DND-41 (cell line): ENCODE measurements at regions not wholly inside any gene's neighbourhood (a gene's known extent, or its start where the extent isn't known, plus 50 kb on each side); places are given as distances from the start of the nearest gene placed in this dataset.

Experiments
- ATAC-seq: fragments of 200-7000 bp; cut with Tn5 transposase; 3 replicates; pipeline ENCODE4 v1.9.1; 2021; ENCODE audit warnings: low read depth; ENCODE audit not compliant: insufficient read depth
- DNase-seq: peaks from one replicate; pipeline ENCODE4 v3.0.0-alpha.2; 2020
- H2AFZ ChIP-seq: 2 replicates; pipeline ENCODE4 v1.6.0; 2012; ENCODE audit warnings: low read depth, low read length
- H3K27ac ChIP-seq: 2 replicates; pipeline ENCODE4 v1.5.1; 2012; ENCODE audit warnings: low read length, inconsistent platforms
- H3K27me3 ChIP-seq: fragments of 200-600 bp; sonication (generic); 2 replicates; pipeline ENCODE4 v1.6.0; 2012; ENCODE audit warnings: low read length, mild to moderate bottlenecking, inconsistent platforms; ENCODE audit not compliant: insufficient read depth, poor library complexity
- H3K36me3 ChIP-seq: 2 replicates; pipeline ENCODE4 v1.5.1; 2012; ENCODE audit warnings: low read length, inconsistent platforms; ENCODE audit not compliant: insufficient read depth
- H3K4me1 ChIP-seq: 2 replicates; pipeline ENCODE4 v1.5.1; 2012; ENCODE audit warnings: mild to moderate bottlenecking, low read length; ENCODE audit not compliant: insufficient read depth
- H3K4me2 ChIP-seq: 2 replicates; pipeline ENCODE4 v1.6.0; 2012; ENCODE audit warnings: mild to moderate bottlenecking, moderate library complexity, low read length, inconsistent platforms; ENCODE audit not compliant: insufficient read depth
- H3K4me3 ChIP-seq, 2 experiments: fragments of 200-600 bp in 1 of 2; shearing (Covaris generic) in 1 of 2; 2 replicates each; pipeline ENCODE4 v1.5.1; 2012 to 2016; ENCODE audit warnings: inconsistent platforms in 2 of 2, low read length in 2 of 2, mild to moderate bottlenecking in 2 of 2, low read depth in 1 of 2, moderate library complexity in 1 of 2
- H3K79me2 ChIP-seq: 2 replicates; pipeline ENCODE4 v1.6.0; 2012; ENCODE audit warnings: low read length, inconsistent platforms; ENCODE audit not compliant: insufficient read depth
- H3K9ac ChIP-seq: 2 replicates; pipeline ENCODE4 v1.6.0; 2012; ENCODE audit warnings: low read depth, mild to moderate bottlenecking, inconsistent platforms, low read length, moderate library complexity
- H3K9me3 ChIP-seq: 2 replicates; pipeline ENCODE4 v1.5.1; 2012; ENCODE audit warnings: low read length, moderate library complexity, mild to moderate bottlenecking, inconsistent platforms; ENCODE audit not compliant: insufficient read depth, severe bottlenecking
- H4K20me1 ChIP-seq: 2 replicates; pipeline ENCODE4 v1.6.0; 2012; ENCODE audit warnings: low read length; ENCODE audit not compliant: insufficient read depth
- EZH2 ChIP-seq: IDR thresholded peaks from 3 replicates; pipeline ENCODE4 v1.6.1; 2012; ENCODE audit warnings: borderline replicate concordance, low read depth, mild to moderate bottlenecking, moderate library complexity, low read length, inconsistent platforms; ENCODE audit not compliant: severe bottlenecking
- TF ChIP-seq, protein P1 (sequence below): IDR thresholded peaks from 2 replicates; pipeline ENCODE4 v1.5.1; 2012; ENCODE audit warnings: borderline replicate concordance, low read length, moderate library complexity, mild to moderate bottlenecking; ENCODE audit not compliant: poor library complexity, severe bottlenecking; ENCODE audit errors: extremely low read depth

DNA sequence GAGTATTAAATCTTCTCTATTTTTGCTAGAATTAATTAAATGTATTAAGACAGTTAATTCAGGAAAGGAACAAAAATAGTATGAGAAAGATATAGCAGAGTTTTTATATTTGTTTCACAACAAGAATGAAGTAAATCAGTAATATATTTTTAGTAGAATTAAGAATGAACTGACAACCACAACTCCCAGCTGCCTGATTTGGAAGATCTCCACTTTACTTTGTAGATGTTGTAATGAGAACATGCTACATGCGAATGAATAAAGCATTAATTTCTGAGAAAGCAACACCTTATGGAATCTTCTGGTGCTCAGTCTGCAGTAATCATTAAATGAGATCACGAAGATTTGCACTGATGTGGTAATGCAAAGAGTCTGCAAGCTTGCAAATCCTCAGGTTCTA is 695.6 kb upstream of the PCDH7 start:
- Histone ChIP-seq H3K9ac (no peak overlapping the region), H3K9me3 (no peaks in the 10 kb centered on the region)
- no peak for ATAC-seq

GRCh38 chr4:30028826-30029225 is 691.3 kb upstream of the PCDH7 start:
- TF ChIP-seq EZH2 = no peak
- TF ChIP-seq, protein P1, sequence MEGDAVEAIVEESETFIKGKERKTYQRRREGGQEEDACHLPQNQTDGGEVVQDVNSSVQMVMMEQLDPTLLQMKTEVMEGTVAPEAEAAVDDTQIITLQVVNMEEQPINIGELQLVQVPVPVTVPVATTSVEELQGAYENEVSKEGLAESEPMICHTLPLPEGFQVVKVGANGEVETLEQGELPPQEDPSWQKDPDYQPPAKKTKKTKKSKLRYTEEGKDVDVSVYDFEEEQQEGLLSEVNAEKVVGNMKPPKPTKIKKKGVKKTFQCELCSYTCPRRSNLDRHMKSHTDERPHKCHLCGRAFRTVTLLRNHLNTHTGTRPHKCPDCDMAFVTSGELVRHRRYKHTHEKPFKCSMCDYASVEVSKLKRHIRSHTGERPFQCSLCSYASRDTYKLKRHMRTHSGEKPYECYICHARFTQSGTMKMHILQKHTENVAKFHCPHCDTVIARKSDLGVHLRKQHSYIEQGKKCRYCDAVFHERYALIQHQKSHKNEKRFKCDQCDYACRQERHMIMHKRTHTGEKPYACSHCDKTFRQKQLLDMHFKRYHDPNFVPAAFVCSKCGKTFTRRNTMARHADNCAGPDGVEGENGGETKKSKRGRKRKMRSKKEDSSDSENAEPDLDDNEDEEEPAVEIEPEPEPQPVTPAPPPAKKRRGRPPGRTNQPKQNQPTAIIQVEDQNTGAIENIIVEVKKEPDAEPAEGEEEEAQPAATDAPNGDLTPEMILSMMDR = no peak
- H3K36me3 ChIP-seq = no peaks in the 10 kb centered on the region
- no peak overlapping the region for H3K27ac ChIP-seq
- H3K4me3 ChIP-seq = no peak overlapping the region
- no peak for ATAC-seq
- H3K27me3 ChIP-seq = no peaks in the 10 kb centered on the region
- no peaks in the 10 kb centered on the region for H3K79me2 ChIP-seq
- no peak overlapping the region for H3K9ac ChIP-seq
- no peak overlapping the region for H2AFZ ChIP-seq
- H3K4me1 ChIP-seq = no peaks in the 10 kb centered on the region
- no peak for DNase-seq
- no peaks in the 10 kb centered on the region for H3K9me3 ChIP-seq
- no peak overlapping the region for H3K4me2 ChIP-seq
- H4K20me1 ChIP-seq = no peaks in the 10 kb centered on the region

More for the DNA sequence above, 695.6 kb upstream of the PCDH7 start:
- no peaks in the 10 kb centered on the region for H3K79me2 ChIP-seq
- H3K4me3 ChIP-seq = no peak overlapping the region
- no peak overlapping the region for H2AFZ ChIP-seq
- no peaks in the 10 kb centered on the region for H3K36me3 ChIP-seq
- H3K27me3 ChIP-seq = no peaks in the 10 kb centered on the region
- no peaks in the 10 kb centered on the region for H4K20me1 ChIP-seq
- H3K4me1 ChIP-seq = no peaks in the 10 kb centered on the region
- no peak for DNase-seq
- H3K4me2 ChIP-seq = no peak overlapping the region
- H3K27ac ChIP-seq = no peak overlapping the region
- TF ChIP-seq, protein P1 = no peak
- no peak for TF ChIP-seq EZH2

DNA sequence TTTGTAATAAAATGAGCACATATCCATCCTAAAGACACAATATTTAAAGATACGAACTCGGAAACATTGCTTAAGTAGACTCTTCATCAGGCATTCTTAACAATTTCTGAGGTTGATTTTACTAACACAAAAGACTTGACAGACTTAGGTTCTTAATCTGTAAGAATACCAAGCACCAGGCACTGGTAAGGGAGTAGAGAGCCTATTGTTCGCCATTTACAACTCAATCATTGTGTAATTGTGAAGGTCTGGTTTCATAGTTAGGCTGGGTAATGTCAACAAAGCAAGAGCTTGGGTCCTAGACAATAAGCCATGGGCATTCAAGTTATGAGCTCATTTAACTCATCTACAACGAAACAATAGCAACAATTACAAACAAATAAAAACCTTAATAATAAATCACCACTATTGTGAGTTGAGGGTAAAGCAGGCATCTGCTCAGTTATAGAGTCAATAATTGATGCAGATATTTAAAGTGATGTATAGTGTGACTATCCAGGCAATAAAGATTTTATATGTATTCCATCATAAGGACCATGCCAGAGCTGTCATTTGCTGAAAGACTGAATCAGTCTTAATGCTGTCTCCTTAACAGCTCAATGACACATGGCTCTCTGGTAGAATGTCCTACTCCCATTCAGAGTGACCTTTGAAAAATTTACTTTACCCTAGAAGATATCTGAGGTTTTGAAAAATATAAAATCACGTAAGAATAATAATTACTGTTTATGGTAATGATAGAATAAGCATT is 664.0 kb upstream of the PCDH7 start:
- no peaks in the 10 kb centered on the region for H3K79me2 ChIP-seq
- no peaks in the 10 kb centered on the region for H3K4me1 ChIP-seq
- H3K27me3 ChIP-seq = no peaks in the 10 kb centered on the region
- no peak overlapping the region for H3K9ac ChIP-seq
- no peak overlapping the region for H3K4me2 ChIP-seq
- DNase-seq (no peak), ATAC-seq (no peak)
- H2AFZ ChIP-seq = no peak overlapping the region
- no peaks in the 10 kb centered on the region for H3K9me3 ChIP-seq
- no peaks in the 10 kb centered on the region for H4K20me1 ChIP-seq
- TF ChIP-seq EZH2 = no peak
- TF ChIP-seq, protein P1 = no peak
- no peaks in the 10 kb centered on the region for H3K36me3 ChIP-seq
- H3K4me3 ChIP-seq = no peak overlapping the region
- H3K27ac ChIP-seq = no peak overlapping the region

GRCh38 chr4:30068234-30068633 is 651.9 kb upstream of the PCDH7 start:
- Histone ChIP-seq H3K9ac (no peak overlapping the region), H3K27me3 (no peaks in the 10 kb centered on the region), H2AFZ (no peak overlapping the region), H3K4me2 (no peak overlapping the region), H4K20me1 (no peaks in the 10 kb centered on the region), H3K9me3 (no peaks in the 10 kb centered on the region), H3K4me1 (no peaks in the 10 kb centered on the region), H3K36me3 (no peaks in the 10 kb centered on the region), H3K79me2 (no peaks in the 10 kb centered on the region), H3K27ac (no peak overlapping the region), H3K4me3 (no peak overlapping the region)
- no peak for TF ChIP-seq EZH2
- TF ChIP-seq, protein P1 = no peak
- ATAC-seq (no peak), DNase-seq (no peak)
